SK-N-MC (cell line): ENCODE measurements at regions not wholly inside any gene's neighbourhood (a gene's known extent, or its start where the extent isn't known, plus 50 kb on each side); places are given as distances from the start of the nearest gene placed in this dataset.

Experiments used
- EZH2 ChIP-seq: fragments of 200-600 bp; sonication (generic); IDR thresholded peaks from one replicate; pipeline ENCODE4 v1.6.1; 2017; ENCODE audit warnings: antibody characterized with exemption
- POLR2AphosphoS5 ChIP-seq: IDR thresholded peaks from 2 replicates; pipeline ENCODE4 v1.6.1; 2012; ENCODE audit warnings: mild to moderate bottlenecking, low read depth, low read length, borderline replicate concordance

DNA sequence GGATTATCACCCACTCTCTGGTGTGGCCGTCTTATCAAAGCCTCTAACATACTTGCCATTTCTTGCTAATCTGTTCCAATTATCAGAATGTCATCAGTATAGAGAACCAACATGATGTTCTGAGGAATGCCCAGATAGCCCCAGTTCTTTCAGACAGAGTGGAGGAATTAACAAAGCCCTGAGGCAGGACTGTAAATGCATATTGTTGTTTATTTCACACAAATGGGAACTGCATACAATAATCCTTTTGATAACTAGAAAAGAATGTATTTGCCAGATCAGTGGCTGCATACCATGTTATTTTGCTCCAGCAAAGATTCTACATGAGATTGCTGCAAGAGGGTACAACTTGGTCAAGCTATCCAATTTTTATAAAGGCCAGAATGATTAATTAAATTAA lies 112.8 kb upstream of the HEY2 start:
- no peak for TF ChIP-seq EZH2
- TF ChIP-seq POLR2AphosphoS5: no peak
